ENCODE measurements at regions not wholly inside any gene's neighbourhood (a gene's known extent, or its start where the extent isn't known, plus 50 kb on each side); places are given as distances from the start of the nearest gene placed in this dataset.

DNA sequence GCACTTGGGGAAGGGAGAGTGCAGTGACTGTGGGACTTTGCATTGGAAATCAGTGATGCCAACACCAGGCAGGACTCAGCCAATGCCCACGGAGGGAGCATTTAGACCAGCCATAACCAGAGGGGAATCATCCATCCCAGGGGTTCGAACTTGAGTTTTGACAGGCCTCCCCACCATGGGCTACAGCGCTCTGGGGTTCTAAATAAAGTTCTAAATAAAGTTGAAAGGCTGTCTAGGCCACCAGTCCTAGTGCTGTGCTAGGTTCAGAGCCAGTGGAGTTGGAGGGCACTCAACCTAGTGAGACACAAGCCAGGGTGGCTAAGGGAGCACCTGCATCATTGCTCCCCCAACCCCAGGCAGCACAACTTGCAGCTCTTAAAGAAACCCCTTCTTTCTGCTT is 82.0 kb upstream of the SLC38A4 start:
- TF ChIP-seq, protein P1, sequence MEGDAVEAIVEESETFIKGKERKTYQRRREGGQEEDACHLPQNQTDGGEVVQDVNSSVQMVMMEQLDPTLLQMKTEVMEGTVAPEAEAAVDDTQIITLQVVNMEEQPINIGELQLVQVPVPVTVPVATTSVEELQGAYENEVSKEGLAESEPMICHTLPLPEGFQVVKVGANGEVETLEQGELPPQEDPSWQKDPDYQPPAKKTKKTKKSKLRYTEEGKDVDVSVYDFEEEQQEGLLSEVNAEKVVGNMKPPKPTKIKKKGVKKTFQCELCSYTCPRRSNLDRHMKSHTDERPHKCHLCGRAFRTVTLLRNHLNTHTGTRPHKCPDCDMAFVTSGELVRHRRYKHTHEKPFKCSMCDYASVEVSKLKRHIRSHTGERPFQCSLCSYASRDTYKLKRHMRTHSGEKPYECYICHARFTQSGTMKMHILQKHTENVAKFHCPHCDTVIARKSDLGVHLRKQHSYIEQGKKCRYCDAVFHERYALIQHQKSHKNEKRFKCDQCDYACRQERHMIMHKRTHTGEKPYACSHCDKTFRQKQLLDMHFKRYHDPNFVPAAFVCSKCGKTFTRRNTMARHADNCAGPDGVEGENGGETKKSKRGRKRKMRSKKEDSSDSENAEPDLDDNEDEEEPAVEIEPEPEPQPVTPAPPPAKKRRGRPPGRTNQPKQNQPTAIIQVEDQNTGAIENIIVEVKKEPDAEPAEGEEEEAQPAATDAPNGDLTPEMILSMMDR (IDR thresholded peaks at IDR 0.05 in 2 of 3, conservative IDR thresholded peaks at IDR 0.05 in 1 of 3; ENCODE audit: borderline replicate concordance in 1 of 3, insufficient read depth in 1 of 3, low read depth in 2 of 3, low read length in 2 of 3) = no peak
- no peak for TF ChIP-seq FOSL1 (IDR thresholded peaks at IDR 0.05; ENCODE audit: low read depth)
